ENCODE measurements at regions not wholly inside any gene's neighbourhood (a gene's known extent, or its start where the extent isn't known, plus 50 kb on each side); places are given as distances from the start of the nearest gene placed in this dataset.
A peak's percentile ranks its signal among the peaks of the same experiment; 100 is the strongest.
"Not testable (repeated sequence)": the region's sequence is repeated elsewhere in the genome, so short reads cannot be mapped to it uniquely, and the experiment has no call there.

- DNase-seq (ENCODE audit: low spot score) = no peak
These were observed 292.6 kb downstream of the TDRD3 start for GRCh38 chr13:60689571-60689970.

GRCh38 chr13:60689076-60689475, 292.1 kb downstream of the TDRD3 start:
- no peak for DNase-seq (ENCODE audit: low spot score)

GRCh38 chr13:60679928-60680694, 283.1 kb downstream of the TDRD3 start:
- DNase-seq (ENCODE audit: low spot score) = no peak

GRCh38 chr13:60679131-60679530, 282.1 kb downstream of the TDRD3 start:
- DNase-seq (ENCODE audit: low spot score) = no peak

GRCh38 chr13:60671386-60671785, 274.4 kb downstream of the TDRD3 start:
- DNase-seq (ENCODE audit: low spot score) = no peak

- no peak for DNase-seq (ENCODE audit: low spot score)
These were observed 266.8 kb downstream of the TDRD3 start for GRCh38 chr13:60663788-60664187.

GRCh38 chr13:60662595-60662994, 265.6 kb downstream of the TDRD3 start:
- DNase-seq (ENCODE audit: low spot score) = no peak

- no peak for DNase-seq (ENCODE audit: low spot score)
These were observed 264.5 kb downstream of the TDRD3 start for GRCh38 chr13:60661521-60661920.

GRCh38 chr13:60657586-60657985, 260.6 kb downstream of the TDRD3 start:
- DNase-seq (ENCODE audit: low spot score) = not testable (repeated sequence)

- no peak for DNase-seq (ENCODE audit: low spot score)
These were observed 258.2 kb downstream of the TDRD3 start for GRCh38 chr13:60655256-60655655.

- peak; percentile 28 for DNase-seq (ENCODE audit: low spot score)
These were observed 257.4 kb downstream of the TDRD3 start for GRCh38 chr13:60654415-60654814.

GRCh38 chr13:60647547-60647946, 250.5 kb downstream of the TDRD3 start:
- DNase-seq (ENCODE audit: low spot score) = no peak

- no peak for DNase-seq (ENCODE audit: low spot score)
These were observed 249.6 kb downstream of the TDRD3 start for GRCh38 chr13:60646620-60647019.

- peak; percentile 87 for DNase-seq (ENCODE audit: low spot score)
These were observed 248.7 kb downstream of the TDRD3 start for GRCh38 chr13:60645676-60646075.

- DNase-seq (ENCODE audit: low spot score) = peak; percentile 34
These were observed 245.5 kb downstream of the TDRD3 start for GRCh38 chr13:60642552-60642951.

GRCh38 chr13:60629158-60629557, 232.1 kb downstream of the TDRD3 start:
- no peak for DNase-seq (ENCODE audit: low spot score)

- peak; percentile 55 for DNase-seq (ENCODE audit: low spot score)
These were observed 230.2 kb downstream of the TDRD3 start for GRCh38 chr13:60627071-60627686.

Data from kidney tubule cell (primary cell).